B cell (primary cell): ENCODE measurements at regions not wholly inside any gene's neighbourhood (a gene's known extent, or its start where the extent isn't known, plus 50 kb on each side); places are given as distances from the start of the nearest gene placed in this dataset.

Experiments
- ATAC-seq: fragments of 200-7000 bp; cut with Tn5 transposase; one replicate; pipeline ENCODE4 v1.10.0; 2021; ENCODE audit warnings: low read depth, mild to moderate bottlenecking, moderate number of reproducible peaks, moderate library complexity
- CTCF ChIA-PET: fragments of 350-600 bp; sonication (Branson Sonifier 250); formaldehyde crosslinking; loops from one replicate; lab custom pipeline; 2021; ENCODE audit warnings: antibody characterized with exemption, inconsistent platforms; lab: Charles Lee
- POLR2A ChIA-PET: fragments of 350-600 bp; sonication (Branson Sonifier 250); formaldehyde crosslinking; loops from one replicate; lab custom pipeline; 2021; ENCODE audit warnings: antibody characterized with exemption; lab: Charles Lee
- DNase-seq: peaks from one replicate; pipeline ENCODE4 v3.0.0; 2013
- H2AFZ ChIP-seq: 2 replicates; pipeline ENCODE4 v1.6.1; 2012; ENCODE audit warnings: mild to moderate bottlenecking, low read depth, low read length; ENCODE audit not compliant: insufficient read depth, poor library complexity, severe bottlenecking
- H3K27ac ChIP-seq, 2 donors: 1 replicate in 1 of 2; 2 replicates in 1 of 2; pipeline ENCODE4 v1.5.1; 2012 to 2013; ENCODE audit warnings: low read length in 2 of 2, mild to moderate bottlenecking in 2 of 2, moderate library complexity in 1 of 2
- H3K27me3 ChIP-seq, 4 experiments: fragments of 200-600 bp in 1 of 4; sonication (generic) in 1 of 4; replicated peaks in 1 of 4; 1 replicate in 2 of 4; 2 replicates in 2 of 4; pipeline versions ENCODE4 v1.6.1 to v1.7.0; 2013 to 2016; ENCODE audit warnings: low read length in 3 of 4, mild to moderate bottlenecking in 2 of 4, mixed read lengths in 1 of 4, moderate library complexity in 1 of 4; ENCODE audit not compliant: insufficient read depth in 4 of 4, control insufficient read depth in 3 of 4; ENCODE audit errors: control extremely low read depth in 1 of 4
- H3K36me3 ChIP-seq, 2 experiments: replicated peaks in 1 of 2; 1 replicate in 1 of 2; 2 replicates in 1 of 2; pipeline versions ENCODE4 v1.6.1 to v1.7.1; 2013; ENCODE audit warnings: low read length in 1 of 2; ENCODE audit not compliant: insufficient read depth in 2 of 2, control insufficient read depth in 1 of 2; ENCODE audit errors: control extremely low read depth in 1 of 2, extremely low read depth in 1 of 2
- H3K4me1 ChIP-seq, 2 donors: fragments of 200-600 bp in 1 of 2; sonication (generic) in 1 of 2; 1 replicate in 1 of 2; 2 replicates in 1 of 2; pipeline versions ENCODE4 v1.5.1 to v1.6.1; 2013 to 2017; ENCODE audit warnings: low read length in 2 of 2; ENCODE audit not compliant: control insufficient read depth in 2 of 2, insufficient read depth in 2 of 2
- H3K4me2 ChIP-seq: replicated peaks from 2 replicates; pipeline ENCODE3; 2012; ENCODE audit warnings: mild to moderate bottlenecking, low read depth, low read length; ENCODE audit not compliant: poor library complexity, severe bottlenecking
- H3K4me3 ChIP-seq, 5 experiments: fragments of 200-600 bp in 1 of 5; sonication (generic) in 1 of 5; 1 replicate in 3 of 5; 2 replicates in 2 of 5; pipeline versions ENCODE4 v1.5.1 to v1.7.0; 2011 to 2016; ENCODE audit warnings: low read length in 4 of 5, mild to moderate bottlenecking in 4 of 5, low read depth in 2 of 5, control low read depth in 1 of 5, moderate library complexity in 1 of 5; ENCODE audit not compliant: insufficient read depth in 1 of 5; ENCODE audit errors: control extremely low read depth in 1 of 5, extremely low read depth in 1 of 5
- H3K79me2 ChIP-seq: fragments of 200-600 bp; sonication (generic); one replicate; pipeline ENCODE4 v1.6.0; 2016; ENCODE audit warnings: low read length; ENCODE audit not compliant: control insufficient read depth, insufficient read depth
- H3K9ac ChIP-seq: fragments of 200-600 bp; sonication (generic); 2 replicates; pipeline ENCODE4 v1.6.1; 2017; ENCODE audit warnings: mild to moderate bottlenecking, low read length, moderate library complexity
- H3K9me3 ChIP-seq, 3 donors: one replicate each; pipeline versions ENCODE4 v1.6.1 to v1.7.1; 2013; ENCODE audit warnings: low read length in 2 of 3; ENCODE audit not compliant: control insufficient read depth in 2 of 3, insufficient read depth in 1 of 3; ENCODE audit errors: control extremely low read depth in 1 of 3
- H4K20me1 ChIP-seq: 2 replicates; pipeline ENCODE4 v1.6.0; 2012; ENCODE audit warnings: mild to moderate bottlenecking, low read length; ENCODE audit not compliant: insufficient read depth, control insufficient read depth, poor library complexity, severe bottlenecking
- H3K27ac Mint-ChIP-seq: one replicate; pipeline ENCODE4 v1.8.0; 2021; ENCODE audit warnings: mixed read lengths
- H3K27me3 Mint-ChIP-seq: one replicate; pipeline ENCODE4 v1.8.0; 2021; ENCODE audit warnings: mixed read lengths
- H3K4me1 Mint-ChIP-seq: one replicate; pipeline ENCODE4 v1.8.0; 2021; ENCODE audit warnings: mixed read lengths
- H3K4me3 Mint-ChIP-seq: one replicate; pipeline ENCODE4 v1.8.0; 2021; ENCODE audit warnings: mixed read lengths
- H3K9me3 Mint-ChIP-seq: one replicate; pipeline ENCODE4 v1.8.0; 2022; ENCODE audit warnings: mixed read lengths; ENCODE audit not compliant: insufficient read depth
- EZH2 ChIP-seq: IDR thresholded peaks from 2 replicates; pipeline ENCODE4 v1.6.1; 2012; ENCODE audit warnings: borderline replicate concordance, low read depth, mild to moderate bottlenecking, moderate library complexity, low read length; ENCODE audit not compliant: insufficient read depth, poor library complexity, severe bottlenecking
- WGBS: methylation state at CpG from one replicate; pipeline ENCODE4 v1.1.5; 2013; ENCODE audit warnings: missing lambda C conversion rate; ENCODE audit not compliant: insufficient coverage; 5-methylcytosine and 5-hydroxymethylcytosine counted together
- intact Hi-C: fragments of 100-400 bp; cut with micrococcal nuclease; formaldehyde crosslinking; loops from one replicate; pipeline ENCODE4 v1.10.0; 2022
- TF ChIP-seq, protein P1 (sequence below): fragments of 200-600 bp; IDR thresholded peaks from one replicate; pipeline ENCODE4 v1.8.0; 2022; ENCODE audit warnings: antibody characterized with exemption, mild to moderate bottlenecking

GRCh38 chr13:39904959-39905358, 249.5 kb downstream of the COG6 start:
- CTCF ChIA-PET = no interaction called here

DNA sequence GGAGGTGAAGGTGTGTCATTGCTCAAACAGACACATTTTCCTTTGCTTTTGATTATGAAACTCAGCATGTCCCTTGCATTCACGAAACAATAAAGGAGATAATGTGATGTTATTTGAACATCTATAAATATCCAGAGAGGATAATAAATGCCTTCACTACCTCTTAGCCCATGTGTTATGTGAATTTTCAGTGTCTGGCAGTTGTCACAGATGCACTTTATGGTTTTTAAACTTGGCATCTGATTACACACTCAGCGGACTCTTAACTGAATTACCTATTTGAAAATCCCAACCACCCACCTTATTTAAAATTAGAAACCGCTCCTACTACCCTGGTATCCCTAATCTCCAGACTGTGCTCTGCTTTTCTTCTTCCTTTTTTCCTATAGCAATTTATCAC, 254.2 kb downstream of the COG6 start:
- no peak overlapping the region for H3K4me2 ChIP-seq
- peaks cover 0 to 3% (median 0%) of the 10 kb centered on the region in 4 experiments for H3K27me3 ChIP-seq
- no peak for TF ChIP-seq EZH2
- TF ChIP-seq, protein P1, sequence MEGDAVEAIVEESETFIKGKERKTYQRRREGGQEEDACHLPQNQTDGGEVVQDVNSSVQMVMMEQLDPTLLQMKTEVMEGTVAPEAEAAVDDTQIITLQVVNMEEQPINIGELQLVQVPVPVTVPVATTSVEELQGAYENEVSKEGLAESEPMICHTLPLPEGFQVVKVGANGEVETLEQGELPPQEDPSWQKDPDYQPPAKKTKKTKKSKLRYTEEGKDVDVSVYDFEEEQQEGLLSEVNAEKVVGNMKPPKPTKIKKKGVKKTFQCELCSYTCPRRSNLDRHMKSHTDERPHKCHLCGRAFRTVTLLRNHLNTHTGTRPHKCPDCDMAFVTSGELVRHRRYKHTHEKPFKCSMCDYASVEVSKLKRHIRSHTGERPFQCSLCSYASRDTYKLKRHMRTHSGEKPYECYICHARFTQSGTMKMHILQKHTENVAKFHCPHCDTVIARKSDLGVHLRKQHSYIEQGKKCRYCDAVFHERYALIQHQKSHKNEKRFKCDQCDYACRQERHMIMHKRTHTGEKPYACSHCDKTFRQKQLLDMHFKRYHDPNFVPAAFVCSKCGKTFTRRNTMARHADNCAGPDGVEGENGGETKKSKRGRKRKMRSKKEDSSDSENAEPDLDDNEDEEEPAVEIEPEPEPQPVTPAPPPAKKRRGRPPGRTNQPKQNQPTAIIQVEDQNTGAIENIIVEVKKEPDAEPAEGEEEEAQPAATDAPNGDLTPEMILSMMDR = no peak
- H3K4me1 ChIP-seq = no peaks in the 10 kb centered on the region
- POLR2A ChIA-PET = no interaction called here
- H3K79me2 ChIP-seq = no peaks in the 10 kb centered on the region
- H3K36me3 ChIP-seq = no peaks in the 10 kb centered on the region
- CTCF ChIA-PET = no interaction called here
- no peak overlapping the region for H3K4me3 ChIP-seq
- ATAC-seq = no peak
- Mint-ChIP-seq H3K9me3 (peaks cover 4% of the 10 kb centered on the region), H3K4me3 (no peak overlapping the region), H3K4me1 (no peaks in the 10 kb centered on the region), H3K27ac (no peak overlapping the region), H3K27me3 (peaks cover 12% of the 10 kb centered on the region)
- H3K27ac ChIP-seq = no peak overlapping the region
- H3K9me3 ChIP-seq = no peaks in the 10 kb centered on the region
- no peak overlapping the region for H3K9ac ChIP-seq
- no peak for DNase-seq
- intact Hi-C loops = no loop called here
- H2AFZ ChIP-seq = no peak overlapping the region
- 100% methylated on average over 1 of the region's 3 CpGs for WGBS
- H4K20me1 ChIP-seq = no peaks in the 10 kb centered on the region

More at GRCh38 chr13:39904959-39905358, 249.5 kb downstream of the COG6 start:
- H3K36me3 ChIP-seq = no peaks in the 10 kb centered on the region
- Mint-ChIP-seq H3K9me3 (peaks cover 4% of the 10 kb centered on the region), H3K4me1 (no peaks in the 10 kb centered on the region), H3K4me3 (no peak overlapping the region), H3K27ac (no peak overlapping the region), H3K27me3 (peaks cover 13% of the 10 kb centered on the region)
- no peaks in the 10 kb centered on the region for H4K20me1 ChIP-seq
- DNase-seq = no peak
- H3K79me2 ChIP-seq = no peaks in the 10 kb centered on the region
- no peaks in the 10 kb centered on the region for H3K27me3 ChIP-seq
- WGBS = 96% methylated on average over 2 of the region's 2 CpGs
- POLR2A ChIA-PET = no interaction called here
- no peak overlapping the region for H3K4me2 ChIP-seq
- intact Hi-C loops = no loop called here
- H3K9me3 ChIP-seq = no peaks in the 10 kb centered on the region
- no peak for ATAC-seq
- H3K9ac ChIP-seq = no peak overlapping the region
- no peak for TF ChIP-seq EZH2
- TF ChIP-seq, protein P1 = no peak
- H3K4me1 ChIP-seq = no peaks in the 10 kb centered on the region
- H3K27ac ChIP-seq = no peak overlapping the region
- H3K4me3 ChIP-seq = no peak overlapping the region
- no peak overlapping the region for H2AFZ ChIP-seq
